Medulla oblongata (tissue), 1 donor: ENCODE measurements at regions not wholly inside any gene's neighbourhood (a gene's known extent, or its start where the extent isn't known, plus 50 kb on each side); places are given as distances from the start of the nearest gene placed in this dataset.

Experiments
- DNase-seq: peaks from one replicate; pipeline ENCODE4 v3.0.0-alpha.2; 2015; ENCODE audit errors: extremely low spot score

- DNase-seq, result no peak
These were observed 96.3 kb upstream of the PDC start for GRCh38 chr1:186557147-186557777.

GRCh38 chr1:186550832-186551231 is 89.9 kb upstream of the PDC start:
- no peak for DNase-seq

- no peak for DNase-seq
These were observed 80.1 kb upstream of the PDC start for GRCh38 chr1:186541003-186541402.

GRCh38 chr1:186540521-186540920 is 79.6 kb upstream of the PDC start:
- no peak for DNase-seq

- DNase-seq, result no peak
These were observed 75.5 kb upstream of the PDC start for GRCh38 chr1:186536273-186536890.

- DNase-seq, result peak; percentile 4
These were observed 74.6 kb upstream of the PDC start for GRCh38 chr1:186535388-186536133.

GRCh38 chr1:186534401-186534800 is 73.5 kb upstream of the PDC start:
- no peak for DNase-seq

- no peak for DNase-seq
These were observed 71.6 kb upstream of the PDC start for GRCh38 chr1:186532466-186532865.

GRCh38 chr1:186531561-186532165 is 70.7 kb upstream of the PDC start:
- no peak for DNase-seq

GRCh38 chr1:186530109-186530508 is 69.2 kb upstream of the PDC start:
- DNase-seq, result no peak

GRCh38 chr1:186519982-186520381 is 59.1 kb upstream of the PDC start:
- DNase-seq, result no peak

- DNase-seq, result no peak
These were observed 58.0 kb upstream of the PDC start for GRCh38 chr1:186518822-186519381.

GRCh38 chr1:186518395-186518794 is 57.5 kb upstream of the PDC start:
- DNase-seq, result no peak

GRCh38 chr1:186514367-186514766 is 53.5 kb upstream of the PDC start:
- DNase-seq, result no peak

GRCh38 chr1:186513526-186513925 is 52.6 kb upstream of the PDC start:
- DNase-seq, result no peak

- DNase-seq, result no peak
These were observed 52.0 kb upstream of the PDC start for GRCh38 chr1:186512698-186513457.

- no peak for DNase-seq
These were observed 51.1 kb upstream of the PDC start for GRCh38 chr1:186511761-186512637.
